Astrocyte (in vitro differentiated cells and primary cell): ENCODE measurements at regions not wholly inside any gene's neighbourhood (a gene's known extent, or its start where the extent isn't known, plus 50 kb on each side); places are given as distances from the start of the nearest gene placed in this dataset.

ENCODE experiments used
- DNase-seq: peaks from one replicate; pipeline ENCODE4 v3.0.0-alpha.2; 2010; ENCODE audit warnings: low read depth
- FAIRE-seq: peaks from 2 replicates; lab custom pipeline; 2011; peaks lifted over from hg19 to GRCh38; lab: Jason Lieb, UNC
- H2AFZ ChIP-seq: 2 replicates; pipeline ENCODE4 v1.6.0; 2012; ENCODE audit warnings: low read depth, low read length, inconsistent platforms
- H3K27ac ChIP-seq: 2 replicates; pipeline ENCODE4 v1.5.1; 2011; ENCODE audit warnings: low read depth, low read length, inconsistent platforms
- H3K27me3 ChIP-seq: 2 replicates; pipeline ENCODE4 v1.6.0; 2011; ENCODE audit warnings: low read length, inconsistent platforms; ENCODE audit not compliant: insufficient read depth
- H3K36me3 ChIP-seq: 2 replicates; pipeline ENCODE4 v1.5.1; 2011; ENCODE audit warnings: low read length, inconsistent platforms; ENCODE audit not compliant: insufficient read depth
- H3K4me1 ChIP-seq: 2 replicates; pipeline ENCODE4 v1.5.1; 2011; ENCODE audit warnings: low read length, inconsistent platforms; ENCODE audit not compliant: insufficient read depth
- H3K4me2 ChIP-seq: 2 replicates; pipeline ENCODE4 v1.6.0; 2012; ENCODE audit warnings: low read length, inconsistent platforms
- H3K4me3 ChIP-seq: 2 replicates; pipeline ENCODE4 v1.5.1; 2011; ENCODE audit warnings: low read depth, mild to moderate bottlenecking, low read length, inconsistent platforms; ENCODE audit not compliant: insufficient read depth
- H3K79me2 ChIP-seq: 2 replicates; pipeline ENCODE4 v1.6.0; 2012; ENCODE audit warnings: mild to moderate bottlenecking, low read length, inconsistent platforms; ENCODE audit not compliant: insufficient read depth
- H3K9ac ChIP-seq: 2 replicates; pipeline ENCODE4 v1.6.0; 2012; ENCODE audit warnings: mild to moderate bottlenecking, low read length, inconsistent platforms
- H3K9me3 ChIP-seq: 2 replicates; pipeline ENCODE4 v1.5.1; 2012; ENCODE audit warnings: low read depth, mild to moderate bottlenecking, low read length, inconsistent platforms; ENCODE audit not compliant: insufficient read depth
- H4K20me1 ChIP-seq: 2 replicates; pipeline ENCODE4 v1.6.0; 2012; ENCODE audit warnings: low read length, inconsistent platforms; ENCODE audit not compliant: insufficient read depth
- H3K27ac Mint-ChIP-seq: one replicate; pipeline ENCODE4 v1.8.0; 2021; ENCODE audit warnings: mild to moderate bottlenecking, mixed read lengths; ENCODE audit not compliant: unreplicated experiment
- H3K27me3 Mint-ChIP-seq: one replicate; pipeline ENCODE4 v1.8.0; 2021; ENCODE audit warnings: low read depth, mixed read lengths; ENCODE audit not compliant: unreplicated experiment
- H3K36me3 Mint-ChIP-seq: one replicate; pipeline ENCODE4 v1.8.0; 2021; ENCODE audit warnings: low read depth, mixed read lengths; ENCODE audit not compliant: unreplicated experiment
- H3K4me1 Mint-ChIP-seq: one replicate; pipeline ENCODE4 v1.8.0; 2021; ENCODE audit warnings: low read depth, mixed read lengths; ENCODE audit not compliant: unreplicated experiment
- H3K4me3 Mint-ChIP-seq: one replicate; pipeline ENCODE4 v1.8.0; 2021; ENCODE audit warnings: mild to moderate bottlenecking, moderate library complexity, mixed read lengths; ENCODE audit not compliant: unreplicated experiment
- H3K9me3 Mint-ChIP-seq: one replicate; pipeline ENCODE4 v1.8.0; 2021; ENCODE audit warnings: mild to moderate bottlenecking, mixed read lengths; ENCODE audit not compliant: unreplicated experiment
- EZH2 ChIP-seq: IDR thresholded peaks from 2 replicates; pipeline ENCODE4 v1.6.1; 2012; ENCODE audit warnings: mild to moderate bottlenecking, low read length, inconsistent platforms; ENCODE audit not compliant: insufficient read depth
- TF ChIP-seq, protein P1 (sequence below): IDR thresholded peaks from 2 replicates; pipeline ENCODE4 v1.5.1; 2011; ENCODE audit warnings: low read depth, mild to moderate bottlenecking, inconsistent platforms, low read length, moderate library complexity; ENCODE audit not compliant: insufficient read depth

DNA sequence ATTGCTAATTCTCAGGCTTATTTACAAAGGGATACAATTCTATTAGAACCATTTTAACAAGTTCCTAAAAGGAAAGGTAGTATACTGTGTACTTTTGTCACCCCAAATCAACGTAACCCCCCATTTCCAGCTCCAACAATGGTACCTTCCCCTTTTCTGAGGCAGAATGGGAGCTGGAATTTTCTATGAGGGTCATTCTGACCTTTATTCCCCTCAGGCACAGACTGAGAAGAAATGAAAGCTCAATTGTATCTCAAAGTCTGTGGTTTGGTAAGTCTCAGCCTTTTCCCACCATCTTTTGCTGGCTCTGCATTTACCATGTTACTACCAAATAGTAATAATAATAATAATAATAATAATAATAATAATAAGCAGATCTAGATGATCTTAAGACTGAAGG, 571.0 kb downstream of the RNF144B start:
- Mint-ChIP-seq H3K36me3 (no peaks in the 10 kb centered on the region), H3K27me3 (no peaks in the 10 kb centered on the region), H3K27ac (no peak overlapping the region), H3K4me1 (no peaks in the 10 kb centered on the region), H3K4me3 (no peak overlapping the region), H3K9me3 (no peaks in the 10 kb centered on the region)
- Histone ChIP-seq H3K9me3 (no peaks in the 10 kb centered on the region), H3K4me2 (no peak overlapping the region), H3K9ac (no peak overlapping the region), H3K36me3 (no peaks in the 10 kb centered on the region), H4K20me1 (no peaks in the 10 kb centered on the region), H3K27ac (no peak overlapping the region), H3K27me3 (no peaks in the 10 kb centered on the region), H3K4me1 (no peaks in the 10 kb centered on the region), H3K4me3 (no peak overlapping the region), H3K79me2 (no peaks in the 10 kb centered on the region), H2AFZ (no peak overlapping the region)
- FAIRE-seq (no peak), DNase-seq (no peak)
- TF ChIP-seq, protein P1, sequence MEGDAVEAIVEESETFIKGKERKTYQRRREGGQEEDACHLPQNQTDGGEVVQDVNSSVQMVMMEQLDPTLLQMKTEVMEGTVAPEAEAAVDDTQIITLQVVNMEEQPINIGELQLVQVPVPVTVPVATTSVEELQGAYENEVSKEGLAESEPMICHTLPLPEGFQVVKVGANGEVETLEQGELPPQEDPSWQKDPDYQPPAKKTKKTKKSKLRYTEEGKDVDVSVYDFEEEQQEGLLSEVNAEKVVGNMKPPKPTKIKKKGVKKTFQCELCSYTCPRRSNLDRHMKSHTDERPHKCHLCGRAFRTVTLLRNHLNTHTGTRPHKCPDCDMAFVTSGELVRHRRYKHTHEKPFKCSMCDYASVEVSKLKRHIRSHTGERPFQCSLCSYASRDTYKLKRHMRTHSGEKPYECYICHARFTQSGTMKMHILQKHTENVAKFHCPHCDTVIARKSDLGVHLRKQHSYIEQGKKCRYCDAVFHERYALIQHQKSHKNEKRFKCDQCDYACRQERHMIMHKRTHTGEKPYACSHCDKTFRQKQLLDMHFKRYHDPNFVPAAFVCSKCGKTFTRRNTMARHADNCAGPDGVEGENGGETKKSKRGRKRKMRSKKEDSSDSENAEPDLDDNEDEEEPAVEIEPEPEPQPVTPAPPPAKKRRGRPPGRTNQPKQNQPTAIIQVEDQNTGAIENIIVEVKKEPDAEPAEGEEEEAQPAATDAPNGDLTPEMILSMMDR, result no peak
- TF ChIP-seq EZH2, result no peak

DNA sequence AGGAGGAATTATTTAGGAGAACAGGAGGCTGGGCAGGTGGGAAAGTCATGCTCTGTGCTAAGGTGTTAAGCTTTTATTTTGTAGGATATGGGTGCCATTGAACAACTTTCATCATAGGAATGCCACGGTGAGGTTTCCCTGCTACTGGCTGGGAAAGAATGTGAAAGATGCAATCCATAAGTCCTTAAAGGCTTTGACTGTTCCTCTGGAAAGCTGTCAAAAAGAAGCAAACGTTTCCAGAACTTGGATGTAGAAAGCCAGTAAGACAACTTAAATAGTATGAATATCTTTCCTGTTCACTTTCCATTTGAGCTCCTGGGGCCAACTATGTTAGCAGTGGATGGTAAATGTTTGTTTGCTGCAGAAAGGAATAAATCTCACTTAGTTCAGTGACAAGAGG, 574.4 kb downstream of the RNF144B start:
- no peaks in the 10 kb centered on the region for H3K4me1 ChIP-seq

DNA sequence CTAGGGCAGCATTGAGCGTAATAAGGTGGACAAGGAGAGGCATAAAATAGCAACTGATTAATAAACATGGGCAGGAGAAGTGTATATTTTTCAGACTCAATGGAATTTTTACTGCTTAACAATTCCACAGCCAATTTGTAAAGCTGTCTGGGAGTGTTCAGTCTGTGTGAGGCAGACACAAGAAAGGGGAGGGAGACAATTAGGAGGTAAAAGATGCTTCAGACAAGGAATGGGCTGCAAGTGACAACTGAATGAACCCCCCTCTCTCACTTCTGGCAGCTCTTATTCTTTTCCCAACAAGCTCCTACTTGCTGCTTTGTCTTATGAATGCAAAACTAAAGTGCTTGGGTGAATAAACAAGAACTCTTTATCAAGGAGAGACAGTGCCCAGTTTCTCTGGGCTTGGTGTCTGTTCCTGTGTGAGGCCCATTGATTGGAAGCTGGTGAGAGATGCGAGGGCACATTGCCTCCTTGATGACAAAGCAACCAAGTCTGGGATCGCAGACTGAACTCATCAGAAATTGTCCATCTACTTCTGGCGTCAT, 575.3 kb downstream of the RNF144B start:
- TF ChIP-seq, protein P1, result no peak
- no peak for TF ChIP-seq EZH2
- H4K20me1 ChIP-seq, result no peaks in the 10 kb centered on the region
- no peaks in the 10 kb centered on the region for H3K79me2 ChIP-seq
- H3K36me3 ChIP-seq, result no peaks in the 10 kb centered on the region
- no peak overlapping the region for H3K4me3 Mint-ChIP-seq
- H3K4me1 Mint-ChIP-seq, result no peaks in the 10 kb centered on the region
- no peaks in the 10 kb centered on the region for H3K36me3 Mint-ChIP-seq
- no peaks in the 10 kb centered on the region for H3K4me1 ChIP-seq
- H3K27ac ChIP-seq, result no peak overlapping the region
- no peak overlapping the region for H3K27ac Mint-ChIP-seq
- no peak overlapping the region for H2AFZ ChIP-seq
- H3K27me3 ChIP-seq, result no peaks in the 10 kb centered on the region
- FAIRE-seq (no peak), DNase-seq (no peak)
- H3K27me3 Mint-ChIP-seq, result peaks cover 3% of the 10 kb centered on the region
- H3K9me3 ChIP-seq, result no peaks in the 10 kb centered on the region
- H3K4me3 ChIP-seq, result no peak overlapping the region
- no peak overlapping the region for H3K4me2 ChIP-seq
- H3K9me3 Mint-ChIP-seq, result peaks cover 6% of the 10 kb centered on the region
- no peak overlapping the region for H3K9ac ChIP-seq

More for the DNA sequence above, 574.4 kb downstream of the RNF144B start:
- no peaks in the 10 kb centered on the region for H3K36me3 Mint-ChIP-seq
- Histone ChIP-seq H3K79me2 (no peaks in the 10 kb centered on the region), H3K9me3 (no peaks in the 10 kb centered on the region), H3K36me3 (no peaks in the 10 kb centered on the region), H3K9ac (no peak overlapping the region), H3K27ac (no peak overlapping the region), H4K20me1 (no peaks in the 10 kb centered on the region), H3K27me3 (no peaks in the 10 kb centered on the region), H2AFZ (no peak overlapping the region), H3K4me2 (no peak overlapping the region), H3K4me3 (no peak overlapping the region)
- no peaks in the 10 kb centered on the region for H3K4me1 Mint-ChIP-seq
- DNase-seq, result no peak
- FAIRE-seq, result no peak
- no peak overlapping the region for H3K27ac Mint-ChIP-seq
- peaks cover 6% of the 10 kb centered on the region for H3K9me3 Mint-ChIP-seq
- TF ChIP-seq, protein P1, result no peak
- no peak for TF ChIP-seq EZH2
- H3K4me3 Mint-ChIP-seq, result no peak overlapping the region
- H3K27me3 Mint-ChIP-seq, result peaks cover 3% of the 10 kb centered on the region
